Fibroblast of mammary gland (primary cell): ENCODE measurements at regions not wholly inside any gene's neighbourhood (a gene's known extent, or its start where the extent isn't known, plus 50 kb on each side); places are given as distances from the start of the nearest gene placed in this dataset.
A peak's percentile ranks its signal among the peaks of the same experiment; 100 is the strongest.

Source experiments
- DNase-seq: peaks from one replicate; pipeline ENCODE4 v3.0.0-alpha.2; 2010; ENCODE audit warnings: low read depth
- H3K4me3 ChIP-seq: 2 replicates; pipeline ENCODE4 v1.5.1; 2011; ENCODE audit warnings: low read depth, mild to moderate bottlenecking, low read length, moderate library complexity; ENCODE audit not compliant: control insufficient read depth
- TF ChIP-seq, protein P1 (sequence below): conservative IDR thresholded peaks from 2 replicates; pipeline ENCODE4 v1.5.1; 2011; ENCODE audit warnings: low read depth, low read length, inconsistent platforms; ENCODE audit not compliant: control insufficient read depth, insufficient read depth

DNA sequence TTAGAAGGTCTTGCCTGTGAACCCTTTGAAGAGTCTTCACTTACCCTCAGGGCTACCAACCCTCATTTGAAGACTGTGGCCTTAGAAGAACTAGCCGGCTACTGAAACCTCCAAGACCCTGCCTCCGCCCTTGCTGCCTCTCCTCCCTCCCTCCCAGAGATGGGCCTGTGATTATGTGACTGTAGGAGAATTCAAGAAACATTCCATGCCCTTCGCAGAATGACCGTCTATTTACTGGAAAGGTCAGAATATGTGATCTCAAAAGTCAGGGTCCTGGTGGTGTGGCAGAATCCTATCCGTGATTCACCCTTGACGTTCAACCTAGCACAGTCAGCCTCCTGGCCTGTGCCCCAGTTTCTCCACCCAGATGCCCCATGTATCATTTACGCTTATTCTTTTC, 109.6 kb downstream of the CTNND1 start:
- DNase-seq: no peak
- no peak overlapping the region for H3K4me3 ChIP-seq
- TF ChIP-seq, protein P1, sequence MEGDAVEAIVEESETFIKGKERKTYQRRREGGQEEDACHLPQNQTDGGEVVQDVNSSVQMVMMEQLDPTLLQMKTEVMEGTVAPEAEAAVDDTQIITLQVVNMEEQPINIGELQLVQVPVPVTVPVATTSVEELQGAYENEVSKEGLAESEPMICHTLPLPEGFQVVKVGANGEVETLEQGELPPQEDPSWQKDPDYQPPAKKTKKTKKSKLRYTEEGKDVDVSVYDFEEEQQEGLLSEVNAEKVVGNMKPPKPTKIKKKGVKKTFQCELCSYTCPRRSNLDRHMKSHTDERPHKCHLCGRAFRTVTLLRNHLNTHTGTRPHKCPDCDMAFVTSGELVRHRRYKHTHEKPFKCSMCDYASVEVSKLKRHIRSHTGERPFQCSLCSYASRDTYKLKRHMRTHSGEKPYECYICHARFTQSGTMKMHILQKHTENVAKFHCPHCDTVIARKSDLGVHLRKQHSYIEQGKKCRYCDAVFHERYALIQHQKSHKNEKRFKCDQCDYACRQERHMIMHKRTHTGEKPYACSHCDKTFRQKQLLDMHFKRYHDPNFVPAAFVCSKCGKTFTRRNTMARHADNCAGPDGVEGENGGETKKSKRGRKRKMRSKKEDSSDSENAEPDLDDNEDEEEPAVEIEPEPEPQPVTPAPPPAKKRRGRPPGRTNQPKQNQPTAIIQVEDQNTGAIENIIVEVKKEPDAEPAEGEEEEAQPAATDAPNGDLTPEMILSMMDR: no peak

DNA sequence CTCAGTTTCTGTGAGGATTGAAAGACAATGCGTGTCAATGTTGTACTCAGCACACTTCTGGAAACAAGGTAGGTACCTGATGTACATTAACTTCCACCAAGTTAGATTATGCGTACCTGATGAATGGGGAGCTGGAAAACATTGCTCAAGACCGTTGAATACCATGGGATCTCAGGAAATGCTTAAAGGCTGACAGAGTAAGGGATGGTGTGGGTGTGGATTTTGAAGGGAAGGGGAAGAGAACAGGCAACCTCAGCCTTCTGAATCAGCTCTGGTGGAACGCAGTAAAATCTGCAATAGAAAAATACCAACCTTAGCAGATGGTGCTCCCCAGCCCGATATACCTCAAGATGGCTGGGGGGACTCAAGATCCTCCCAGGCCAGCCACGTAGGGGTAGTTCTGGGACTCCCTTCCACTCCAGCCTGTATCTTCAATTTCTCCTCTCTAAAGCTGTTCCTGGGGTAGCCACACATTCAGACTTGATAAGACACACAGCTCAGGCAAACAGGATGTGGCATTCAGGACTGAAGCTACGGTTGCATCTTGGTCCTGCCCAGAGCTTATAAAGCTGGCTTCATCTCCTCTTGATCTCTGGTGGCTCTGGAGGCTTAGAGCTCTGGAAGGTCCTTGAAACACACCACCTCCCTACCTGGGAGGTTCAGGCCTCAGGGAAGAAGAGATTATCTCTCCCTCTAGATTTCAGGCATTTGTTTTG, 111.8 kb downstream of the CTNND1 start:
- TF ChIP-seq, protein P1: no peak
- DNase-seq: no peak
- H3K4me3 ChIP-seq: no peak overlapping the region

DNA sequence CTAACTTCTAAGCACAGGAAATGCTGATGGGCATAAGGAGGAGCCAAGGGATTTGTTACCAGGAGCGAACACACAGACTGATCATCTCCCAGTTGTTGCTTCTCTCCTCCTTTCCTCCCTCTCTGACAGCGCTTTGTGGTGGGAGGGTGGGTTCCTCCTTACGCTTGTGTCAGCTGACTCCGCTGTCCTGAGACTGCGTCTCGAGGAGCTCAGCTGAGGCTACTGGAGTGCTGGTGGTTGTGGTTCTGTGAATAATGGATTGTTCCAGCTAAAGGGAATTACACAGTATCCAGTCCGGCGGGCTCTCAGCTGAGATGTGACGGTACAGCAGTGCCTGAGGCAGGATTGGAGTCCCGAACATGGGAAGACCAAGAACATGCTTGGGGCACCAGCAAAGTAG, 113.4 kb downstream of the CTNND1 start:
- TF ChIP-seq, protein P1: no peak
- DNase-seq: no peak
- H3K4me3 ChIP-seq: no peak overlapping the region

DNA sequence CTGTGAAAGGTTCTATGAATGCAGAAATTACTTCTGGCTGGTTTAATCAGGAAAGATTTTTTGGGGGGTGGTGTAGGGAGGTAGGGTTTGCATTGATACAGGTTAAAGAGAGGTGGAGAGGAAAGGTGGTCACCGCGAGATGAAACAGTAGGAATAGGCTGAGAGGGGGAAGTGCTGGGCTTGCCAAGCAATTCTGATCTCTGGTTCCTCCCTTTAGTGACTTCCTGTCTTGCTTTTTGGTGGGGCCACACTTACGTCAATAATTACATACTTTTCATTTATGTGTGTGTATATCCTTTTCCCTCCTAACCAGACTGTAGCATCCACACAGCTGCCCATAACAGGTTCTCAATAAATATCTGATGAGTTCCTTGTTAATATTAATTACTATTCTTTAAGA, 120.0 kb downstream of the CTNND1 start:
- TF ChIP-seq, protein P1: no peak
- no peak for DNase-seq
- no peak overlapping the region for H3K4me3 ChIP-seq

DNA sequence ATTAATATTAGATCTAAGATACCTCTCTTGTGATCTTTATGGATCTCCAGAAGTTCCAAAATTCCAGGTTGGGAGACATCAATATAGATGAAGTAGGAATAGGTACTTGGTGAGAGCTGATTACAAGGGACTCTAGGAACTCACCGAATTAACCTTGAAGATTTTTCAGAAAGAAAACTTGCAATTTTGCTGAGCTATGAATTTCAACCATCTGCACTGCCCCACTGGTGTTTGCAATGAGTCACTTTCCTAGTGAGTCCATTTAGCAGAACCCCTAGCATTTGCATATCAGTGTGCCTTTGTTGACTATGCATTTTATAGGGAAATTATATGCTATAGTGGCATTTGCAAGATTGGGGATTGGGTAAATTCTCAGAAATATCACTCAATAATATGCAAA, 122.0 kb downstream of the CTNND1 start:
- no peak for DNase-seq
- H3K4me3 ChIP-seq: no peak overlapping the region
- TF ChIP-seq, protein P1: no peak

DNA sequence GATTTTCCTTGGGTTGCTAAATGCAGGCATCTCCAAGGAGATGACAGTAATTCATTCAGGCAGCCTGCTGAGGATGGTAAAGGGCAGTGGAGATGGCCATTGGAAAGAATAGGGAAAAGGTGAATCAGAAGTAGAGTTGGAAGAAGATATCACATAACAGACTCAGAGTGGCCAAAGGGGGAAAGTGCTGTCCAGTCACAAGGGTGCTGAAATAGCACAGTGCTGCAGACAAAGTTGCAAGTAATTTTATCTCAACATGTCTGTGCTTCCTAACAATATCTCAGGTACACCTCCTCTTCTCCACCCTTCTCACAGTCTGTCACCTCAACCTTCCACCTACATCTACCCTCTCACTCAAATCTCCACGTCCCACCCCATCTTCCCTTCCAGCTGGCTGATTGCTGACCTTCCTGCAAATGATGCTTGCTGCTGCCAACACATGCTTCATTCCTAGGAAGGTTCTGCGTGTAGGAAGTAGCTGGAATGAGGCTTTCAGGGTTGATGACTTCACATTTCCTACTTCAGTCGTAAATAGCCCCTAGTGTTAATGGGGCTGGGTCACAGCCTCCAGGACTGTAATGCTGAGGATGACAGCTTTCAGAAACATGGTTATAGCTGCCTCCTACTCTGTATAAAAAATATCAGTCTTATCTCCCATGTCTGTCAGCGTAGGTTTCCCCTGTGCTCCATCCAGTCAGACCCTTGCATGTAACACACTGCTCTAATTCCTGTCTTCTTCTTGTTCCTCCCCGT, 123.9 kb downstream of the CTNND1 start:
- H3K4me3 ChIP-seq: no peak overlapping the region
- peak; percentile 29 for DNase-seq
- TF ChIP-seq, protein P1: no peak
